ENCODE measurements at regions not wholly inside any gene's neighbourhood (a gene's known extent, or its start where the extent isn't known, plus 50 kb on each side); places are given as distances from the start of the nearest gene placed in this dataset.

- Histone ChIP-seq H3K9me1 (replicated peaks; ENCODE audit: control insufficient read depth, extremely low read depth, insufficient read depth, low read length) (no peaks in the 10 kb centered on the region), H3K4me3 (replicated peaks in 1 of 3; ENCODE audit: insufficient read depth in 1 of 3, low read depth in 1 of 3, low read length in 3 of 3) (no peak overlapping the region), H3K79me2 (ENCODE audit: control insufficient read depth, insufficient read depth, low read length) (no peaks in the 10 kb centered on the region), H4K20me1 (replicated peaks; ENCODE audit: control insufficient read depth, extremely low read depth, insufficient read depth, low read length) (no peaks in the 10 kb centered on the region), H3K9me3 (replicated peaks; ENCODE audit: control insufficient read depth, insufficient read depth, low read length) (peaks cover 3% of the 10 kb centered on the region), H3K4me1 (ENCODE audit: control insufficient read depth, extremely low read depth, insufficient read depth, low read length) (no peaks in the 10 kb centered on the region), H2AFZ (ENCODE audit: low read depth, low read length) (no peak overlapping the region), H3K27ac (ENCODE audit: insufficient read depth, low read depth, low read length) (no peak overlapping the region), H3K36me3 (ENCODE audit: control insufficient read depth in 2 of 2, extremely low read depth in 1 of 2, insufficient read depth in 2 of 2, low read length in 2 of 2) (no peaks in the 10 kb centered on the region), H3K27me3 (ENCODE audit: control insufficient read depth in 2 of 2, insufficient read depth in 2 of 2, low read length in 2 of 2) (no peaks in the 10 kb centered on the region), H3K9ac (replicated peaks; ENCODE audit: extremely low read depth, insufficient read depth, low read length) (no peak overlapping the region), H3K4me2 (ENCODE audit: insufficient read depth, low read length) (no peak overlapping the region)
- FAIRE-seq (no peak), DNase-seq (ENCODE audit: low read depth, low spot score) (no peak)
- ChIA-PET POLR2A (no interaction called here), CTCF (no interaction called here)
- intact Hi-C loops (cut with micrococcal nuclease) = no loop called here
- BruUV-seq (replicated peaks) = no TSS peak
- dilution Hi-C loops (cut with MboI; ENCODE audit: extremely low pct_ligation_motif_present, low sequenced_read_pairs) = no loop called here
- TF ChIP-seq CTCF (IDR thresholded peaks at IDR 0.05; ENCODE audit: extremely low read depth in 1 of 2, insufficient read depth in 1 of 2, low read depth in 1 of 2, low read length in 2 of 2) (no peak), MYC (IDR thresholded peaks at IDR 0.05; ENCODE audit: low read depth, low read length) (no peak), FOS (IDR thresholded peaks at IDR 0.05; ENCODE audit: borderline replicate concordance, insufficient read depth, low read length) (no peak), GATA2 (IDR thresholded peaks at IDR 0.05; ENCODE audit: insufficient read depth, insufficient read length, low read depth, low read length) (no peak), MAX (IDR thresholded peaks at IDR 0.05; ENCODE audit: insufficient read depth, insufficient read length) (no peak), POLR2A (IDR thresholded peaks at IDR 0.05; ENCODE audit: low read depth, low read length) (no peak), POLR2AphosphoS5 (IDR thresholded peaks at IDR 0.05; ENCODE audit: insufficient read depth, low read depth, low read length) (no peak), JUN (IDR thresholded peaks at IDR 0.05; ENCODE audit: borderline replicate concordance, insufficient read depth, insufficient read length, low read depth) (no peak), EZH2 (IDR thresholded peaks at IDR 0.05; ENCODE audit: borderline replicate concordance, low read depth, low read length, severe bottlenecking) (no peak)
Observed at GRCh38 chr10:105706281-105707026, 1065.4 kb downstream of the SORCS3 start.

All from endothelial cell of umbilical vein (primary cell).